Astrocyte of the cerebellum (primary cell): ENCODE measurements at regions not wholly inside any gene's neighbourhood (a gene's known extent, or its start where the extent isn't known, plus 50 kb on each side); places are given as distances from the start of the nearest gene placed in this dataset.

Experiments used
- DNase-seq: peaks from one replicate; pipeline ENCODE4 v3.0.0-alpha.2; 2011; ENCODE audit warnings: low read depth
- H3K4me3 ChIP-seq: 2 replicates; pipeline ENCODE4 v1.5.1; 2011; ENCODE audit warnings: mild to moderate bottlenecking, low read depth, low read length, moderate library complexity
- CTCF ChIP-seq: IDR thresholded peaks from 2 replicates; pipeline ENCODE4 v1.5.1; 2012; ENCODE audit warnings: low read length, low read depth, moderate library complexity, mild to moderate bottlenecking; ENCODE audit errors: missing control alignments
- in situ Hi-C: cut with HindIII; loops from 2 replicates; pipeline ENCODE4 v1.10.0; 2017; ENCODE audit warnings: low sequenced_read_pairs

- no peak overlapping the region for H3K4me3 ChIP-seq
- in situ Hi-C loops, result no loop called here
- TF ChIP-seq CTCF, result no peak
- no peak for DNase-seq
Observed at GRCh38 chr5:147998704-147999103, 65.1 kb upstream of the SPINK5 start.

- in situ Hi-C loops, result no loop called here
- DNase-seq, result no peak
- TF ChIP-seq CTCF, result no peak
Observed at GRCh38 chr5:147997486-147997885, 66.3 kb upstream of the SPINK5 start.

GRCh38 chr5:147996379-147996778, 67.4 kb upstream of the SPINK5 start:
- no peak for TF ChIP-seq CTCF
- DNase-seq, result no peak
- no peak overlapping the region for H3K4me3 ChIP-seq
- in situ Hi-C loops, result no loop called here

More at GRCh38 chr5:147997486-147997885, 66.3 kb upstream of the SPINK5 start:
- H3K4me3 ChIP-seq, result no peak overlapping the region

GRCh38 chr5:147995846-147996245, 67.9 kb upstream of the SPINK5 start:
- no peak for DNase-seq
- no peak for TF ChIP-seq CTCF
- in situ Hi-C loops, result no loop called here
- H3K4me3 ChIP-seq, result no peak overlapping the region

- in situ Hi-C loops, result no loop called here
- DNase-seq, result no peak
- no peak for TF ChIP-seq CTCF
- H3K4me3 ChIP-seq, result no peak overlapping the region
Observed at GRCh38 chr5:147989994-147990393, 73.8 kb upstream of the SPINK5 start.

- in situ Hi-C loops, result no loop called here
- no peak overlapping the region for H3K4me3 ChIP-seq
- TF ChIP-seq CTCF, result no peak
- no peak for DNase-seq
Observed at GRCh38 chr5:147989239-147989638, 74.5 kb upstream of the SPINK5 start.
